H1 (cell line): ENCODE measurements at regions not wholly inside any gene's neighbourhood (a gene's known extent, or its start where the extent isn't known, plus 50 kb on each side); places are given as distances from the start of the nearest gene placed in this dataset.

Experiments
- CTCF ChIA-PET: fragments of 300-600 bp; sonication (Branson Sonifier 250); formaldehyde crosslinking; loops from one replicate; lab custom pipeline; 2021; ENCODE audit not compliant: partially characterized antibody; lab: Charles Lee
- POLR2A ChIA-PET: fragments of 300-600 bp; sonication (Branson Sonifier 250); formaldehyde crosslinking; loops from one replicate; lab custom pipeline; 2021; ENCODE audit warnings: inconsistent platforms; ENCODE audit not compliant: partially characterized antibody; lab: Charles Lee
- DNase-seq, 2 experiments: peaks; one replicate each; pipeline versions ENCODE4 v3.0.0 to v3.0.0-alpha.2; 2010 to 2022; ENCODE audit warnings: low spot score in 2 of 2, low read depth in 1 of 2, mixed read lengths in 1 of 2
- FAIRE-seq: peaks from 2 replicates; lab custom pipeline; 2011; peaks lifted over from hg19 to GRCh38; lab: Jason Lieb, UNC
- H2AFZ ChIP-seq: 2 replicates; pipeline ENCODE4 v1.8.1; 2012; ENCODE audit warnings: low read length, inconsistent platforms
- H2AK5ac ChIP-seq: 2 replicates; pipeline ENCODE4 v1.6.1; 2013; ENCODE audit warnings: low read depth, low read length
- H2BK120ac ChIP-seq: replicated peaks from 2 replicates; pipeline ENCODE3; 2013; ENCODE audit warnings: low read depth, low read length, inconsistent platforms
- H2BK12ac ChIP-seq: 2 replicates; pipeline ENCODE4 v1.6.1; 2013; ENCODE audit warnings: low read depth, low read length
- H2BK15ac ChIP-seq: 2 replicates; pipeline ENCODE4 v1.6.1; 2013; ENCODE audit warnings: low read length
- H2BK20ac ChIP-seq: 2 replicates; pipeline ENCODE4 v1.6.1; 2013; ENCODE audit warnings: low read length
- H2BK5ac ChIP-seq: 2 replicates; pipeline ENCODE4 v1.6.1; 2013; ENCODE audit warnings: low read depth, low read length
- H3K14ac ChIP-seq: 2 replicates; pipeline ENCODE4 v1.6.1; 2013; ENCODE audit warnings: inconsistent platforms; ENCODE audit not compliant: insufficient read length
- H3K18ac ChIP-seq: 2 replicates; pipeline ENCODE4 v1.6.1; 2013; ENCODE audit warnings: low read length; ENCODE audit errors: extremely low read depth
- H3K23ac ChIP-seq: 2 replicates; pipeline ENCODE4 v1.6.1; 2013; ENCODE audit warnings: inconsistent platforms; ENCODE audit not compliant: insufficient read length
- H3K23me2 ChIP-seq: 2 replicates; pipeline ENCODE4 v1.6.1; 2013; ENCODE audit warnings: low read depth, low read length
- H3K27ac ChIP-seq: 2 replicates; pipeline ENCODE4 v1.6.1; 2011; ENCODE audit warnings: low read depth, low read length, inconsistent platforms
- H3K27me3 ChIP-seq, 4 experiments: replicated peaks in 1 of 4; 1 replicate in 1 of 4; 2 replicates in 3 of 4; pipeline versions ENCODE4 v1.6.1 to v1.8.1; 2011 to 2013; ENCODE audit warnings: low read length in 3 of 4, mild to moderate bottlenecking in 3 of 4, inconsistent platforms in 2 of 4, mixed read lengths in 2 of 4, moderate library complexity in 1 of 4; ENCODE audit not compliant: control insufficient read depth in 3 of 4, insufficient read depth in 3 of 4; ENCODE audit errors: extremely low read depth in 1 of 4
- H3K36me3 ChIP-seq, 4 experiments: 2 replicates each; pipeline versions ENCODE4 v1.6.1 to v1.8.1; 2011 to 2013; ENCODE audit warnings: mild to moderate bottlenecking in 4 of 4, low read length in 3 of 4, moderate library complexity in 2 of 4, control low read depth in 1 of 4, inconsistent platforms in 1 of 4; ENCODE audit not compliant: insufficient read depth in 4 of 4, control insufficient read depth in 2 of 4
- H3K4ac ChIP-seq: replicated peaks from 2 replicates; pipeline ENCODE3; 2013; ENCODE audit warnings: low read length, low read depth, mixed read lengths, inconsistent platforms; ENCODE audit not compliant: insufficient read length
- H3K4me1 ChIP-seq, 4 experiments: replicated peaks in 1 of 4; 1 replicate in 1 of 4; 2 replicates in 3 of 4; pipeline versions ENCODE4 v1.6.1 to v1.8.1; 2011 to 2013; ENCODE audit warnings: low read length in 3 of 4, inconsistent platforms in 2 of 4, mixed read lengths in 1 of 4; ENCODE audit not compliant: insufficient read depth in 4 of 4, control insufficient read depth in 3 of 4
- H3K4me2 ChIP-seq, 2 experiments: 2 replicates each; pipeline versions ENCODE4 v1.6.1 to v1.8.1; 2011 to 2013; ENCODE audit warnings: low read depth in 2 of 2, low read length in 2 of 2, control low read depth in 1 of 2, inconsistent platforms in 1 of 2, mild to moderate bottlenecking in 1 of 2; ENCODE audit not compliant: insufficient read depth in 1 of 2
- H3K4me3 ChIP-seq, 4 experiments: fragments of 200-600, 300-600 bp in 1 of 4; sonication (generic), shearing (Covaris generic), sonication (Bioruptor Twin) in 1 of 4; 2 replicates each; pipeline versions ENCODE4 v1.5.1 to v1.8.1; 2011 to 2016; ENCODE audit warnings: low read length in 4 of 4, low read depth in 3 of 4, control low read depth in 2 of 4, inconsistent platforms in 2 of 4, mild to moderate bottlenecking in 2 of 4, mixed read lengths in 1 of 4, moderate library complexity in 1 of 4; ENCODE audit not compliant: insufficient read depth in 2 of 4; ENCODE audit errors: extremely low read depth in 1 of 4
- H3K56ac ChIP-seq: replicated peaks from 2 replicates; pipeline ENCODE3; 2013; ENCODE audit warnings: low read depth, mild to moderate bottlenecking, mixed read lengths, low read length, inconsistent platforms; ENCODE audit not compliant: insufficient read length
- H3K79me1 ChIP-seq: 2 replicates; pipeline ENCODE4 v1.6.1; 2013; ENCODE audit warnings: low read depth, low read length, control low read depth
- H3K79me2 ChIP-seq, 2 experiments: 2 replicates each; pipeline versions ENCODE4 v1.6.1 to v1.8.1; 2012 to 2013; ENCODE audit warnings: low read length in 2 of 2, mild to moderate bottlenecking in 2 of 2, inconsistent platforms in 1 of 2; ENCODE audit not compliant: insufficient read depth in 2 of 2, control insufficient read depth in 1 of 2
- H3K9ac ChIP-seq, 4 experiments: replicated peaks in 1 of 4; 1 replicate in 1 of 4; 2 replicates in 3 of 4; pipeline versions ENCODE4 v1.6.1 to v1.8.1; 2011 to 2013; ENCODE audit warnings: low read depth in 3 of 4, low read length in 3 of 4, control low read depth in 2 of 4, mild to moderate bottlenecking in 2 of 4, moderate library complexity in 2 of 4, inconsistent platforms in 1 of 4; ENCODE audit errors: extremely low read depth in 1 of 4
- H3K9me3 ChIP-seq, 2 experiments: 2 replicates each; pipeline versions ENCODE4 v1.6.1 to v1.8.1; 2012 to 2013; ENCODE audit warnings: mild to moderate bottlenecking in 2 of 2, moderate library complexity in 2 of 2, control low read depth in 1 of 2, inconsistent platforms in 1 of 2, low read depth in 1 of 2, low read length in 1 of 2, mixed read lengths in 1 of 2; ENCODE audit not compliant: insufficient read depth in 2 of 2
- H4K20me1 ChIP-seq, 2 experiments: replicated peaks in 1 of 2; 2 replicates each; pipeline versions ENCODE3 to v1.8.1; 2011 to 2013; ENCODE audit warnings: inconsistent platforms in 2 of 2, low read length in 2 of 2, mild to moderate bottlenecking in 1 of 2; ENCODE audit not compliant: insufficient read depth in 2 of 2, control insufficient read depth in 1 of 2
- H4K5ac ChIP-seq: 2 replicates; pipeline ENCODE4 v1.6.1; 2013; ENCODE audit warnings: low read length, low read depth, mixed read lengths, inconsistent platforms; ENCODE audit not compliant: insufficient read length
- H4K8ac ChIP-seq: 2 replicates; pipeline ENCODE4 v1.8.0; 2013; ENCODE audit warnings: mild to moderate bottlenecking, moderate library complexity, low read length, inconsistent platforms; ENCODE audit not compliant: insufficient read depth; ENCODE audit errors: extremely low read depth
- H4K91ac ChIP-seq: replicated peaks from 2 replicates; pipeline ENCODE3; 2013; ENCODE audit warnings: low read length, mixed read lengths, inconsistent platforms; ENCODE audit not compliant: insufficient read length
- BRCA1 ChIP-seq: IDR thresholded peaks from 2 replicates; pipeline ENCODE4 v1.6.1; 2012; ENCODE audit warnings: low read depth, low read length, improper control_type of control experiment
- CBX8 ChIP-seq: fragments of 300-800, 300-1000 bp; sonication (generic); IDR thresholded peaks from 2 replicates; pipeline ENCODE4 v1.7.1; 2016; ENCODE audit warnings: low read depth, low read length, borderline replicate concordance
- CEBPB ChIP-seq: IDR thresholded peaks from 2 replicates; pipeline ENCODE4 v1.6.1; 2012; ENCODE audit warnings: low read depth, low read length
- HDAC6 ChIP-seq: IDR thresholded peaks from one replicate; pipeline ENCODE4 v1.7.1; 2012; ENCODE audit warnings: low read depth, mild to moderate bottlenecking, inconsistent platforms, low read length, moderate library complexity
- RXRA ChIP-seq: IDR thresholded peaks from 2 replicates; pipeline ENCODE4 v1.6.1; 2011; ENCODE audit warnings: low read depth, mild to moderate bottlenecking, low read length, moderate library complexity; ENCODE audit not compliant: insufficient read depth
- SIN3A ChIP-seq, 2 experiments: IDR thresholded peaks in 1 of 2; conservative IDR thresholded peaks in 1 of 2; 2 replicates each; pipeline ENCODE4 v1.6.1; 2011 to 2012; ENCODE audit warnings: low read length in 2 of 2, improper control_type of control experiment in 1 of 2, low read depth in 1 of 2, mild to moderate bottlenecking in 1 of 2
- SP2 ChIP-seq: IDR thresholded peaks from 2 replicates; pipeline ENCODE4 v1.6.1; 2012; ENCODE audit warnings: mild to moderate bottlenecking, low read length, inconsistent platforms
- TAF1 ChIP-seq: IDR thresholded peaks from 2 replicates; pipeline ENCODE4 v1.6.1; 2011; ENCODE audit warnings: mild to moderate bottlenecking, low read depth, low read length
- TAF7 ChIP-seq: optimal IDR thresholded peaks from 2 replicates; pipeline ENCODE3; 2011; ENCODE audit warnings: low read depth, mild to moderate bottlenecking, inconsistent platforms, low read length, moderate library complexity, borderline replicate concordance
- TBP ChIP-seq: IDR thresholded peaks from 2 replicates; pipeline ENCODE4 v1.6.1; 2011; ENCODE audit warnings: low read depth, low read length, improper control_type of control experiment
- TCF12 ChIP-seq: IDR thresholded peaks from 2 replicates; pipeline ENCODE4 v1.6.1; 2011; ENCODE audit warnings: low read depth, mild to moderate bottlenecking, low read length
- WGBS, 2 experiments: shearing (Covaris generic) in 1 of 2; methylation state at CpG; one replicate each; pipeline versions ENCODE4 v1.1.6 to v1.1.7; 2013 to 2015; ENCODE audit warnings: low lambda C conversion rate in 2 of 2, mixed read lengths in 2 of 2, inconsistent platforms in 1 of 2, low coverage in 1 of 2, missing lambda C conversion rate in 1 of 2; ENCODE audit not compliant: insufficient replicate concordance in 2 of 2, insufficient coverage in 1 of 2, insufficient read length in 1 of 2; ENCODE audit errors: extremely low coverage in 1 of 2, missing lambda C conversion rate in 1 of 2; 5-methylcytosine and 5-hydroxymethylcytosine counted together

GRCh38 chr11:115710426-115710825 lies 206.2 kb upstream of the CADM1 start:
- Histone ChIP-seq H2BK20ac (no peak overlapping the region), H3K9ac (no peak overlapping the region), H2BK12ac (no peak overlapping the region), H2BK120ac (no peak overlapping the region), H3K27ac (no peak overlapping the region), H4K5ac (no peak overlapping the region), H3K4me3 (no peak overlapping the region), H2BK5ac (no peak overlapping the region), H4K8ac (no peak overlapping the region), H4K20me1 (no peaks in the 10 kb centered on the region), H3K9me3 (no peaks in the 10 kb centered on the region), H3K23me2 (no peaks in the 10 kb centered on the region), H3K4me2 (no peak overlapping the region), H3K36me3 (no peaks in the 10 kb centered on the region), H3K4ac (no peak overlapping the region), H3K4me1 (no peaks in the 10 kb centered on the region), H4K91ac (no peak overlapping the region), H3K27me3 (peaks cover 0 to 2% (median 0%) of the 10 kb centered on the region in 4 experiments; a peak in 2 of 7 replicates), H3K18ac (no peak overlapping the region; the same call in 1 of the 2 replicates), H3K14ac (no peak overlapping the region), H2BK15ac (no peak overlapping the region), H3K23ac (no peak overlapping the region), H2AK5ac (no peak overlapping the region), H2AFZ (no peak overlapping the region), H3K79me1 (no peaks in the 10 kb centered on the region), H3K79me2 (no peaks in the 10 kb centered on the region), H3K56ac (no peak overlapping the region)
- DNase-seq (no peak), FAIRE-seq (no peak)
- POLR2A ChIA-PET, result no interaction called here
- no peak for TF ChIP-seq BRCA1
- TF ChIP-seq HDAC6, result no peak
- TF ChIP-seq TAF7, result no peak
- TF ChIP-seq CBX8, result no peak
- no peak for TF ChIP-seq CEBPB
- no peak for TF ChIP-seq SP2
- TF ChIP-seq SIN3A (conservative IDR thresholded peaks at IDR 0.05 in 1 of 2, IDR thresholded peaks at IDR 0.05 in 1 of 2; ENCODE audit: low read depth in 1 of 2, low read length in 2 of 2), result no peak
- TF ChIP-seq TAF1, result no peak
- no peak for TF ChIP-seq TBP
- no peak for TF ChIP-seq RXRA
- no peak for TF ChIP-seq TCF12
- CTCF ChIA-PET, result interaction anchor here (1.2 kb wide), 1 partner anchor 192 kb away, joined by 3 read pairs; no protein-coding TSS in a partner anchor
- 76% methylated on average over 5 of the region's 5 CpGs; no CpG with 5 or more reads in 1 of the 2 experiments for WGBS, 2 experiments
